WTC11 (cell line): ENCODE measurements at regions not wholly inside any gene's neighbourhood (a gene's known extent, or its start where the extent isn't known, plus 50 kb on each side); places are given as distances from the start of the nearest gene placed in this dataset.

Source experiments
- ATAC-seq: fragments of 200-7000 bp; cut with Tn5 transposase; 2 replicates; pipeline ENCODE4 v1.10.0; 2021; ENCODE audit warnings: mild to moderate bottlenecking, moderate library complexity
- CTCF ChIA-PET: fragments of 300-600 bp; sonication (Branson Sonifier 250); formaldehyde crosslinking; loops from one replicate; lab custom pipeline; 2021; ENCODE audit warnings: antibody characterized with exemption; lab: Charles Lee
- POLR2A ChIA-PET: fragments of 350-600 bp; sonication (Branson Sonifier 250); formaldehyde crosslinking; loops from one replicate; lab custom pipeline; 2021; ENCODE audit warnings: antibody characterized with exemption; lab: Charles Lee
- DNase-seq: peaks from one replicate; pipeline ENCODE4 v3.0.0; 2021; ENCODE audit warnings: low spot score
- H3K27ac Mint-ChIP-seq: 2 replicates; pipeline ENCODE4 v1.8.0; 2021; ENCODE audit warnings: mixed read lengths
- H3K27me3 Mint-ChIP-seq: 2 replicates; pipeline ENCODE4 v1.8.0; 2021; ENCODE audit warnings: low read depth, mild to moderate bottlenecking, moderate library complexity, mixed read lengths
- H3K36me3 Mint-ChIP-seq: 2 replicates; pipeline ENCODE4 v1.8.0; 2021; ENCODE audit warnings: mixed read lengths
- H3K4me1 Mint-ChIP-seq: 2 replicates; pipeline ENCODE4 v1.8.0; 2022; ENCODE audit warnings: mixed read lengths
- H3K4me3 Mint-ChIP-seq: 2 replicates; pipeline ENCODE4 v1.8.0; 2021; ENCODE audit warnings: mild to moderate bottlenecking, moderate library complexity, mixed read lengths
- H3K9me3 Mint-ChIP-seq: 2 replicates; pipeline ENCODE4 v1.8.0; 2021; ENCODE audit warnings: mixed read lengths
- CREM ChIP-seq: sonication (generic); formaldehyde crosslinking; IDR thresholded peaks from 2 replicates; pipeline ENCODE4 v1.8.1; 2022; ENCODE audit warnings: mild to moderate bottlenecking, missing genetic modification reagents, moderate library complexity
- ELF4 ChIP-seq: sonication (generic); formaldehyde crosslinking; IDR thresholded peaks from 2 replicates; pipeline ENCODE4 v1.8.1; 2022; ENCODE audit warnings: low read depth, mild to moderate bottlenecking, moderate library complexity, missing genetic modification reagents
- ESRRA ChIP-seq: sonication (generic); formaldehyde crosslinking; IDR thresholded peaks from 2 replicates; pipeline ENCODE4 v1.8.1; 2022; ENCODE audit warnings: mild to moderate bottlenecking, missing genetic modification reagents, borderline replicate concordance
- FOXJ3 ChIP-seq: sonication (generic); formaldehyde crosslinking; IDR thresholded peaks from 2 replicates; pipeline ENCODE4 v1.9.0; 2021; ENCODE audit warnings: missing genetic modification reagents, mild to moderate bottlenecking, borderline replicate concordance
- MXD4 ChIP-seq: fragments of 250-450 bp; sonication (Bioruptor Pico); IDR thresholded peaks from 2 replicates; pipeline ENCODE4 v1.8.0; 2021; ENCODE audit warnings: mild to moderate bottlenecking, moderate library complexity, borderline replicate concordance
- NFYB ChIP-seq: sonication (generic); formaldehyde crosslinking; conservative IDR thresholded peaks from 2 replicates; pipeline ENCODE4 v1.8.0; 2022; ENCODE audit warnings: low read depth, missing genetic modification reagents
- TEAD1 ChIP-seq: sonication (generic); formaldehyde crosslinking; IDR thresholded peaks from 2 replicates; pipeline ENCODE4 v1.8.0; 2022; ENCODE audit warnings: mild to moderate bottlenecking, missing genetic modification reagents
- ZNF396 ChIP-seq: fragments of 250-450 bp; sonication (Bioruptor Pico); IDR thresholded peaks from 2 replicates; pipeline ENCODE4 v1.8.0; 2021; ENCODE audit warnings: mild to moderate bottlenecking, moderate library complexity, borderline replicate concordance
- TF ChIP-seq, protein P1 (sequence below): sonication (generic); formaldehyde crosslinking; conservative IDR thresholded peaks from 2 replicates; pipeline ENCODE4 v1.8.1; 2023; ENCODE audit warnings: mild to moderate bottlenecking, low read depth, missing genetic modification reagents, moderate library complexity
- TF ChIP-seq, protein P2 (sequence below): sonication (generic); formaldehyde crosslinking; IDR thresholded peaks from 2 replicates; pipeline ENCODE4 v1.8.0; 2022; ENCODE audit warnings: mild to moderate bottlenecking, missing genetic modification reagents
- TF ChIP-seq, protein P3 (sequence below): sonication (generic); formaldehyde crosslinking; IDR thresholded peaks from 2 replicates; pipeline ENCODE4 v1.8.0; 2022; ENCODE audit warnings: missing genetic modification reagents
- TF ChIP-seq, protein P4 (sequence below): sonication (generic); formaldehyde crosslinking; IDR thresholded peaks from 2 replicates; pipeline ENCODE4 v1.8.0; 2022; ENCODE audit warnings: mild to moderate bottlenecking, missing genetic modification reagents
- TF ChIP-seq, protein P5 (sequence below): sonication (generic); formaldehyde crosslinking; IDR thresholded peaks from 2 replicates; pipeline ENCODE4 v1.8.1; 2022; ENCODE audit warnings: low read depth, missing genetic modification reagents, borderline replicate concordance
- TF ChIP-seq, protein P6 (sequence below): sonication (generic); formaldehyde crosslinking; IDR thresholded peaks from 2 replicates; pipeline ENCODE4 v1.8.1; 2022; ENCODE audit warnings: low read depth, mild to moderate bottlenecking, moderate library complexity, missing genetic modification reagents, borderline replicate concordance
- TF ChIP-seq, protein P7 (sequence below): sonication (generic); formaldehyde crosslinking; IDR thresholded peaks from 2 replicates; pipeline ENCODE4 v1.8.0; 2023; ENCODE audit warnings: mild to moderate bottlenecking, missing genetic modification reagents
- TF ChIP-seq, protein P8 (sequence below): sonication (generic); formaldehyde crosslinking; IDR thresholded peaks from 2 replicates; pipeline ENCODE4 v1.8.0; 2023; ENCODE audit warnings: missing genetic modification reagents, mild to moderate bottlenecking, borderline replicate concordance

DNA sequence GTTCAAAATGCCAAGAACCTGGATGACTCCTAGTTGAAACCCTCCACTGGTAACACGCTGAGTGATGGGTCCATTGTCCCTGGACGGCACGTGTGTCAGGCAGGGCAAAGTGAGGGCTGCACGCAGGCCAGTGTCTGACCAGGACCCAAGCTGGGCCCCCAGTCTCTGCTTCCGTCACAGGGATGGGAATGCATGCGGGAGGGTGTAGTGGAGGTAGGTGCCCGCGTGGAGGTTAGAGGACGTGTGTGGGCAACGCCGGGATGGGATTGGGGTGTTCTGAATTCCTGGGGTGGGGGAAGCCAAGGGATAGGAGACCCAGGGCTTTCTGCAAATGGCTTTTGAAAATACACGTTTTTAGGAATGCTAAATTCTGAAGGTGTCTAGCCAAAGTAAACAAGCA is 943.3 kb downstream of the BRD1 start (continued):
- TF ChIP-seq, protein P1, sequence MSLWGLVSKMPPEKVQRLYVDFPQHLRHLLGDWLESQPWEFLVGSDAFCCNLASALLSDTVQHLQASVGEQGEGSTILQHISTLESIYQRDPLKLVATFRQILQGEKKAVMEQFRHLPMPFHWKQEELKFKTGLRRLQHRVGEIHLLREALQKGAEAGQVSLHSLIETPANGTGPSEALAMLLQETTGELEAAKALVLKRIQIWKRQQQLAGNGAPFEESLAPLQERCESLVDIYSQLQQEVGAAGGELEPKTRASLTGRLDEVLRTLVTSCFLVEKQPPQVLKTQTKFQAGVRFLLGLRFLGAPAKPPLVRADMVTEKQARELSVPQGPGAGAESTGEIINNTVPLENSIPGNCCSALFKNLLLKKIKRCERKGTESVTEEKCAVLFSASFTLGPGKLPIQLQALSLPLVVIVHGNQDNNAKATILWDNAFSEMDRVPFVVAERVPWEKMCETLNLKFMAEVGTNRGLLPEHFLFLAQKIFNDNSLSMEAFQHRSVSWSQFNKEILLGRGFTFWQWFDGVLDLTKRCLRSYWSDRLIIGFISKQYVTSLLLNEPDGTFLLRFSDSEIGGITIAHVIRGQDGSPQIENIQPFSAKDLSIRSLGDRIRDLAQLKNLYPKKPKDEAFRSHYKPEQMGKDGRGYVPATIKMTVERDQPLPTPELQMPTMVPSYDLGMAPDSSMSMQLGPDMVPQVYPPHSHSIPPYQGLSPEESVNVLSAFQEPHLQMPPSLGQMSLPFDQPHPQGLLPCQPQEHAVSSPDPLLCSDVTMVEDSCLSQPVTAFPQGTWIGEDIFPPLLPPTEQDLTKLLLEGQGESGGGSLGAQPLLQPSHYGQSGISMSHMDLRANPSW = no peak
- TF ChIP-seq, protein P2, sequence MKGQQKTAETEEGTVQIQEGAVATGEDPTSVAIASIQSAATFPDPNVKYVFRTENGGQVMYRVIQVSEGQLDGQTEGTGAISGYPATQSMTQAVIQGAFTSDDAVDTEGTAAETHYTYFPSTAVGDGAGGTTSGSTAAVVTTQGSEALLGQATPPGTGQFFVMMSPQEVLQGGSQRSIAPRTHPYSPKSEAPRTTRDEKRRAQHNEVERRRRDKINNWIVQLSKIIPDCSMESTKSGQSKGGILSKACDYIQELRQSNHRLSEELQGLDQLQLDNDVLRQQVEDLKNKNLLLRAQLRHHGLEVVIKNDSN = no peak
- TF ChIP-seq ZNF396 (CRISPR knock-in tag) (no peak), ESRRA (no peak)
- TF ChIP-seq, protein P3, sequence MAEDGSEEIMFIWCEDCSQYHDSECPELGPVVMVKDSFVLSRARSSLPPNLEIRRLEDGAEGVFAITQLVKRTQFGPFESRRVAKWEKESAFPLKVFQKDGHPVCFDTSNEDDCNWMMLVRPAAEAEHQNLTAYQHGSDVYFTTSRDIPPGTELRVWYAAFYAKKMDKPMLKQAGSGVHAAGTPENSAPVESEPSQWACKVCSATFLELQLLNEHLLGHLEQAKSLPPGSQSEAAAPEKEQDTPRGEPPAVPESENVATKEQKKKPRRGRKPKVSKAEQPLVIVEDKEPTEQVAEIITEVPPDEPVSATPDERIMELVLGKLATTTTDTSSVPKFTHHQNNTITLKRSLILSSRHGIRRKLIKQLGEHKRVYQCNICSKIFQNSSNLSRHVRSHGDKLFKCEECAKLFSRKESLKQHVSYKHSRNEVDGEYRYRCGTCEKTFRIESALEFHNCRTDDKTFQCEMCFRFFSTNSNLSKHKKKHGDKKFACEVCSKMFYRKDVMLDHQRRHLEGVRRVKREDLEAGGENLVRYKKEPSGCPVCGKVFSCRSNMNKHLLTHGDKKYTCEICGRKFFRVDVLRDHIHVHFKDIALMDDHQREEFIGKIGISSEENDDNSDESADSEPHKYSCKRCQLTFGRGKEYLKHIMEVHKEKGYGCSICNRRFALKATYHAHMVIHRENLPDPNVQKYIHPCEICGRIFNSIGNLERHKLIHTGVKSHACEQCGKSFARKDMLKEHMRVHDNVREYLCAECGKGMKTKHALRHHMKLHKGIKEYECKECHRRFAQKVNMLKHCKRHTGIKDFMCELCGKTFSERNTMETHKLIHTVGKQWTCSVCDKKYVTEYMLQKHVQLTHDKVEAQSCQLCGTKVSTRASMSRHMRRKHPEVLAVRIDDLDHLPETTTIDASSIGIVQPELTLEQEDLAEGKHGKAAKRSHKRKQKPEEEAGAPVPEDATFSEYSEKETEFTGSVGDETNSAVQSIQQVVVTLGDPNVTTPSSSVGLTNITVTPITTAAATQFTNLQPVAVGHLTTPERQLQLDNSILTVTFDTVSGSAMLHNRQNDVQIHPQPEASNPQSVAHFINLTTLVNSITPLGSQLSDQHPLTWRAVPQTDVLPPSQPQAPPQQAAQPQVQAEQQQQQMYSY (CRISPR knock-in tag) = no peak

DNA sequence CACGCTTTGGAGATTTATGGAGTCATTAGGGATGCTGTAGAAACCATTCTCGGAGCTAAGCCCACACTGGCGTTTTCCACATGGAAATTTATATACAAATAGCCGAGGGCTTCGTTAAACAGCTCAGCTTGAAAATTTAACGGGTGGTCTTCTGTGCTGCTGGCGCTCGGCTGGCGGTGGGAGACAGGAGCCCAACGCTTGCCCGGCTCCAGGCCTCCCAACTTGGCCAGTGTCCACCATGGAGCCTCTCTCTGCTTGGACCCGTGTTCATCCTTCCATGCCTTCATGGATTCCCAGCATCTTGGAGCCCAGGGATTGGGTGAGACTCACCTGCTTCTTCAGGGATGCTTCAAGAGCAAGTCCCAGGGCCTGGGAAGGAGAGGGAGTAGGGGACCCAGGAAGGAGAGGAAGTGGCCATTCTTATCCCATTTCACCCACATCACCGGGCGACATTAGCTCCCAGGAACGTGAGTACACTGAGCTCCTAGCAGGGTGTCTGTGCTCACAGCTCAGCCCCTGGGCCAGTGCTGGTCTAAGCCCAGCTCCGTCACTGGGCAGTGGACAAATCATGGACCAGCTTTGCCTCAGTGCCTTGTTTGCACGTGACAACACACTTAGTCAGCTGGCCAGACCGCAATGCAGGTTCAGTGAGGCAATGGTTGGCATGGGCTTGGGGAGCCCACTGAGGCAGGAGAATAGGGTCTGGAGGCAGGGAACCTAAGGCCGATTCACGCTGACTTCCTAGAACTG is 944.3 kb downstream of the BRD1 start:
- Mint-ChIP-seq H3K36me3 (no peaks in the 10 kb centered on the region), H3K4me1 (no peaks in the 10 kb centered on the region), H3K4me3 (no peak overlapping the region), H3K27ac (no peak overlapping the region), H3K9me3 (no peaks in the 10 kb centered on the region), H3K27me3 (no peaks in the 10 kb centered on the region)
- ChIA-PET CTCF (no interaction called here), POLR2A (no interaction called here)
- ATAC-seq (no peak), DNase-seq (no peak)
- TF ChIP-seq, protein P4, sequence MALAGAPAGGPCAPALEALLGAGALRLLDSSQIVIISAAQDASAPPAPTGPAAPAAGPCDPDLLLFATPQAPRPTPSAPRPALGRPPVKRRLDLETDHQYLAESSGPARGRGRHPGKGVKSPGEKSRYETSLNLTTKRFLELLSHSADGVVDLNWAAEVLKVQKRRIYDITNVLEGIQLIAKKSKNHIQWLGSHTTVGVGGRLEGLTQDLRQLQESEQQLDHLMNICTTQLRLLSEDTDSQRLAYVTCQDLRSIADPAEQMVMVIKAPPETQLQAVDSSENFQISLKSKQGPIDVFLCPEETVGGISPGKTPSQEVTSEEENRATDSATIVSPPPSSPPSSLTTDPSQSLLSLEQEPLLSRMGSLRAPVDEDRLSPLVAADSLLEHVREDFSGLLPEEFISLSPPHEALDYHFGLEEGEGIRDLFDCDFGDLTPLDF (CRISPR knock-in tag) = no peak
- TF ChIP-seq, protein P5, sequence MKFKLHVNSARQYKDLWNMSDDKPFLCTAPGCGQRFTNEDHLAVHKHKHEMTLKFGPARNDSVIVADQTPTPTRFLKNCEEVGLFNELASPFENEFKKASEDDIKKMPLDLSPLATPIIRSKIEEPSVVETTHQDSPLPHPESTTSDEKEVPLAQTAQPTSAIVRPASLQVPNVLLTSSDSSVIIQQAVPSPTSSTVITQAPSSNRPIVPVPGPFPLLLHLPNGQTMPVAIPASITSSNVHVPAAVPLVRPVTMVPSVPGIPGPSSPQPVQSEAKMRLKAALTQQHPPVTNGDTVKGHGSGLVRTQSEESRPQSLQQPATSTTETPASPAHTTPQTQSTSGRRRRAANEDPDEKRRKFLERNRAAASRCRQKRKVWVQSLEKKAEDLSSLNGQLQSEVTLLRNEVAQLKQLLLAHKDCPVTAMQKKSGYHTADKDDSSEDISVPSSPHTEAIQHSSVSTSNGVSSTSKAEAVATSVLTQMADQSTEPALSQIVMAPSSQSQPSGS (CRISPR knock-in tag) = no peak
- TF ChIP-seq, protein P6, sequence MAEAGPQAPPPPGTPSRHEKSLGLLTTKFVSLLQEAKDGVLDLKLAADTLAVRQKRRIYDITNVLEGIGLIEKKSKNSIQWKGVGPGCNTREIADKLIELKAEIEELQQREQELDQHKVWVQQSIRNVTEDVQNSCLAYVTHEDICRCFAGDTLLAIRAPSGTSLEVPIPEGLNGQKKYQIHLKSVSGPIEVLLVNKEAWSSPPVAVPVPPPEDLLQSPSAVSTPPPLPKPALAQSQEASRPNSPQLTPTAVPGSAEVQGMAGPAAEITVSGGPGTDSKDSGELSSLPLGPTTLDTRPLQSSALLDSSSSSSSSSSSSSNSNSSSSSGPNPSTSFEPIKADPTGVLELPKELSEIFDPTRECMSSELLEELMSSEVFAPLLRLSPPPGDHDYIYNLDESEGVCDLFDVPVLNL (CRISPR knock-in tag) = no peak
- TF ChIP-seq CREM (CRISPR knock-in tag) (no peak), MXD4 (CRISPR knock-in tag) (no peak), ELF4 (CRISPR knock-in tag) (no peak), ZNF396 (CRISPR knock-in tag) (no peak), NFYB (no peak), FOXJ3 (CRISPR knock-in tag) (no peak), TEAD1 (CRISPR knock-in tag) (no peak)
- TF ChIP-seq, protein P7, sequence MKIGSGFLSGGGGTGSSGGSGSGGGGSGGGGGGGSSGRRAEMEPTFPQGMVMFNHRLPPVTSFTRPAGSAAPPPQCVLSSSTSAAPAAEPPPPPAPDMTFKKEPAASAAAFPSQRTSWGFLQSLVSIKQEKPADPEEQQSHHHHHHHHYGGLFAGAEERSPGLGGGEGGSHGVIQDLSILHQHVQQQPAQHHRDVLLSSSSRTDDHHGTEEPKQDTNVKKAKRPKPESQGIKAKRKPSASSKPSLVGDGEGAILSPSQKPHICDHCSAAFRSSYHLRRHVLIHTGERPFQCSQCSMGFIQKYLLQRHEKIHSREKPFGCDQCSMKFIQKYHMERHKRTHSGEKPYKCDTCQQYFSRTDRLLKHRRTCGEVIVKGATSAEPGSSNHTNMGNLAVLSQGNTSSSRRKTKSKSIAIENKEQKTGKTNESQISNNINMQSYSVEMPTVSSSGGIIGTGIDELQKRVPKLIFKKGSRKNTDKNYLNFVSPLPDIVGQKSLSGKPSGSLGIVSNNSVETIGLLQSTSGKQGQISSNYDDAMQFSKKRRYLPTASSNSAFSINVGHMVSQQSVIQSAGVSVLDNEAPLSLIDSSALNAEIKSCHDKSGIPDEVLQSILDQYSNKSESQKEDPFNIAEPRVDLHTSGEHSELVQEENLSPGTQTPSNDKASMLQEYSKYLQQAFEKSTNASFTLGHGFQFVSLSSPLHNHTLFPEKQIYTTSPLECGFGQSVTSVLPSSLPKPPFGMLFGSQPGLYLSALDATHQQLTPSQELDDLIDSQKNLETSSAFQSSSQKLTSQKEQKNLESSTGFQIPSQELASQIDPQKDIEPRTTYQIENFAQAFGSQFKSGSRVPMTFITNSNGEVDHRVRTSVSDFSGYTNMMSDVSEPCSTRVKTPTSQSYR (CRISPR knock-in tag) = no peak
- TF ChIP-seq, protein P8, sequence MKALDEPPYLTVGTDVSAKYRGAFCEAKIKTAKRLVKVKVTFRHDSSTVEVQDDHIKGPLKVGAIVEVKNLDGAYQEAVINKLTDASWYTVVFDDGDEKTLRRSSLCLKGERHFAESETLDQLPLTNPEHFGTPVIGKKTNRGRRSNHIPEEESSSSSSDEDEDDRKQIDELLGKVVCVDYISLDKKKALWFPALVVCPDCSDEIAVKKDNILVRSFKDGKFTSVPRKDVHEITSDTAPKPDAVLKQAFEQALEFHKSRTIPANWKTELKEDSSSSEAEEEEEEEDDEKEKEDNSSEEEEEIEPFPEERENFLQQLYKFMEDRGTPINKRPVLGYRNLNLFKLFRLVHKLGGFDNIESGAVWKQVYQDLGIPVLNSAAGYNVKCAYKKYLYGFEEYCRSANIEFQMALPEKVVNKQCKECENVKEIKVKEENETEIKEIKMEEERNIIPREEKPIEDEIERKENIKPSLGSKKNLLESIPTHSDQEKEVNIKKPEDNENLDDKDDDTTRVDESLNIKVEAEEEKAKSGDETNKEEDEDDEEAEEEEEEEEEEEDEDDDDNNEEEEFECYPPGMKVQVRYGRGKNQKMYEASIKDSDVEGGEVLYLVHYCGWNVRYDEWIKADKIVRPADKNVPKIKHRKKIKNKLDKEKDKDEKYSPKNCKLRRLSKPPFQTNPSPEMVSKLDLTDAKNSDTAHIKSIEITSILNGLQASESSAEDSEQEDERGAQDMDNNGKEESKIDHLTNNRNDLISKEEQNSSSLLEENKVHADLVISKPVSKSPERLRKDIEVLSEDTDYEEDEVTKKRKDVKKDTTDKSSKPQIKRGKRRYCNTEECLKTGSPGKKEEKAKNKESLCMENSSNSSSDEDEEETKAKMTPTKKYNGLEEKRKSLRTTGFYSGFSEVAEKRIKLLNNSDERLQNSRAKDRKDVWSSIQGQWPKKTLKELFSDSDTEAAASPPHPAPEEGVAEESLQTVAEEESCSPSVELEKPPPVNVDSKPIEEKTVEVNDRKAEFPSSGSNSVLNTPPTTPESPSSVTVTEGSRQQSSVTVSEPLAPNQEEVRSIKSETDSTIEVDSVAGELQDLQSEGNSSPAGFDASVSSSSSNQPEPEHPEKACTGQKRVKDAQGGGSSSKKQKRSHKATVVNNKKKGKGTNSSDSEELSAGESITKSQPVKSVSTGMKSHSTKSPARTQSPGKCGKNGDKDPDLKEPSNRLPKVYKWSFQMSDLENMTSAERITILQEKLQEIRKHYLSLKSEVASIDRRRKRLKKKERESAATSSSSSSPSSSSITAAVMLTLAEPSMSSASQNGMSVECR (CRISPR knock-in tag) = no peak
